Upper lobe of left lung (tissue), 4 donors: ENCODE measurements at regions not wholly inside any gene's neighbourhood (a gene's known extent, or its start where the extent isn't known, plus 50 kb on each side); places are given as distances from the start of the nearest gene placed in this dataset.

ENCODE experiments used
- POLR2A ChIP-seq, 4 donors: fragments of 450-650 bp; IDR thresholded peaks; one replicate each; pipeline ENCODE4 v1.5.1; 2016 to 2017; ENCODE audit warnings: antibody characterized with exemption in 4 of 4, mild to moderate bottlenecking in 2 of 4
- TF ChIP-seq, protein P1 (sequence below), 6 experiments: fragments of 450-650 bp in 4 of 6; fragments of 200-600 bp in 2 of 6; sonication (generic) in 2 of 6; IDR thresholded peaks; one replicate each; pipeline ENCODE4 v1.5.1; 2016 to 2019; ENCODE audit warnings: antibody characterized with exemption in 6 of 6

GRCh38 chr2:181384923-181385322, 72.3 kb upstream of the ITGA4 start:
- TF ChIP-seq POLR2A (IDR thresholded peaks at IDR 0.05) = no peak
- TF ChIP-seq, protein P1, sequence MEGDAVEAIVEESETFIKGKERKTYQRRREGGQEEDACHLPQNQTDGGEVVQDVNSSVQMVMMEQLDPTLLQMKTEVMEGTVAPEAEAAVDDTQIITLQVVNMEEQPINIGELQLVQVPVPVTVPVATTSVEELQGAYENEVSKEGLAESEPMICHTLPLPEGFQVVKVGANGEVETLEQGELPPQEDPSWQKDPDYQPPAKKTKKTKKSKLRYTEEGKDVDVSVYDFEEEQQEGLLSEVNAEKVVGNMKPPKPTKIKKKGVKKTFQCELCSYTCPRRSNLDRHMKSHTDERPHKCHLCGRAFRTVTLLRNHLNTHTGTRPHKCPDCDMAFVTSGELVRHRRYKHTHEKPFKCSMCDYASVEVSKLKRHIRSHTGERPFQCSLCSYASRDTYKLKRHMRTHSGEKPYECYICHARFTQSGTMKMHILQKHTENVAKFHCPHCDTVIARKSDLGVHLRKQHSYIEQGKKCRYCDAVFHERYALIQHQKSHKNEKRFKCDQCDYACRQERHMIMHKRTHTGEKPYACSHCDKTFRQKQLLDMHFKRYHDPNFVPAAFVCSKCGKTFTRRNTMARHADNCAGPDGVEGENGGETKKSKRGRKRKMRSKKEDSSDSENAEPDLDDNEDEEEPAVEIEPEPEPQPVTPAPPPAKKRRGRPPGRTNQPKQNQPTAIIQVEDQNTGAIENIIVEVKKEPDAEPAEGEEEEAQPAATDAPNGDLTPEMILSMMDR (IDR thresholded peaks at IDR 0.05) = no peak
